IMR-90 (cell line): ENCODE measurements at regions not wholly inside any gene's neighbourhood (a gene's known extent, or its start where the extent isn't known, plus 50 kb on each side); places are given as distances from the start of the nearest gene placed in this dataset.

ENCODE experiments used
- BHLHE40 ChIP-seq: fragments of 150-350 bp; IDR thresholded peaks from 2 replicates; pipeline ENCODE4 v1.6.1; 2016; ENCODE audit warnings: mild to moderate bottlenecking, low read depth, low read length
- CEBPB ChIP-seq: IDR thresholded peaks from 2 replicates; pipeline ENCODE4 v1.6.1; 2012; ENCODE audit warnings: low read depth, low read length, improper control_type of control experiment
- CTCF ChIP-seq: conservative IDR thresholded peaks from 2 replicates; pipeline ENCODE4 v1.5.1; 2012; ENCODE audit warnings: mild to moderate bottlenecking, low read depth, low read length, improper control_type of control experiment
- NFE2L2 ChIP-seq: fragments of 150-350 bp; IDR thresholded peaks from 2 replicates; pipeline ENCODE4 v1.6.1; 2016; ENCODE audit warnings: low read depth, mild to moderate bottlenecking, low read length
- POLR2A ChIP-seq: IDR thresholded peaks from 2 replicates; pipeline ENCODE4 v1.6.1; 2012; ENCODE audit warnings: mild to moderate bottlenecking, low read depth, low read length
- RFX5 ChIP-seq: IDR thresholded peaks from 2 replicates; pipeline ENCODE4 v1.8.0; 2012; ENCODE audit warnings: low read depth, mild to moderate bottlenecking, low read length, moderate library complexity
- SMC3 ChIP-seq: fragments of 150-350 bp; IDR thresholded peaks from 2 replicates; pipeline ENCODE4 v1.6.1; 2016; ENCODE audit warnings: low read depth, mild to moderate bottlenecking, antibody characterized with exemption, low read length, moderate library complexity

DNA sequence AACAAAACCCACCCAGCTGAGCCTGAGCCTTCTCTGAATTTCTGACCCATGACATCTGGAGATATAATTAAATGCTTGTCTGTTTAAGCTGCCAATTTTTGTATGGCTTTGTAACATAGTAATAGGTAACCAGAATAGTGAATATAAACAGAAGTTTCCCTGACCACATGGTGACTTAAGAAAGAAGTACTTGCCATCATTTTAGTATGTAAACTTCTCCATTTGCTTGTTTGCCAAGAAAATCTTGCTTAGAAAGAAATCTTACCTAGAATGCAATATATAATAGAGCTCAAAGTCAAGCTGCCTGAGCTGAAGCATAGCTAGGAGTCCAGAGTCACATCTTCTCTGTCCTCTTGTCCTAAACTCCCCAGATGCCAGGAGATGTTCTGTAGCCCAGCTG, 117.0 kb downstream of the PCSK1 start:
- TF ChIP-seq CTCF: no peak
- TF ChIP-seq RFX5: no peak
- no peak for TF ChIP-seq POLR2A
- TF ChIP-seq BHLHE40: no peak
- no peak for TF ChIP-seq CEBPB
- no peak for TF ChIP-seq SMC3
- TF ChIP-seq NFE2L2: no peak
